CD4-positive, alpha-beta T cell treated with Interleukin-21 for 1 hour (primary cell): ENCODE measurements at regions not wholly inside any gene's neighbourhood (a gene's known extent, or its start where the extent isn't known, plus 50 kb on each side); places are given as distances from the start of the nearest gene placed in this dataset.

Experiments
- DNase-seq: peaks from one replicate; pipeline ENCODE4 v3.0.0-alpha.2; 2020

GRCh38 chr2:217149087-217149660 lies 289.3 kb upstream of the TNP1 start:
- no peak for DNase-seq

GRCh38 chr2:217147818-217148217 lies 288.0 kb upstream of the TNP1 start:
- no peak for DNase-seq

GRCh38 chr2:217146956-217147355 lies 287.1 kb upstream of the TNP1 start:
- DNase-seq, result no peak

GRCh38 chr2:217142649-217143266 lies 282.9 kb upstream of the TNP1 start:
- no peak for DNase-seq

- DNase-seq, result no peak
Observed at GRCh38 chr2:217138284-217138683, 278.4 kb upstream of the TNP1 start.

- DNase-seq, result no peak
Observed at GRCh38 chr2:217127744-217128143, 267.9 kb upstream of the TNP1 start.

- no peak for DNase-seq
Observed at GRCh38 chr2:217125014-217125413, 265.1 kb upstream of the TNP1 start.

- no peak for DNase-seq
Observed at GRCh38 chr2:217124050-217124449, 264.2 kb upstream of the TNP1 start.

- DNase-seq, result no peak
Observed at GRCh38 chr2:217121565-217121964, 261.7 kb upstream of the TNP1 start.

GRCh38 chr2:217120429-217120828 lies 260.6 kb upstream of the TNP1 start:
- DNase-seq, result no peak

- DNase-seq, result no peak
Observed at GRCh38 chr2:217118559-217119284, 258.9 kb upstream of the TNP1 start.

GRCh38 chr2:217117523-217117922 lies 257.7 kb upstream of the TNP1 start:
- DNase-seq, result no peak

GRCh38 chr2:217116610-217117009 lies 256.7 kb upstream of the TNP1 start:
- DNase-seq, result no peak

- DNase-seq, result no peak
Observed at GRCh38 chr2:217114117-217114516, 254.3 kb upstream of the TNP1 start.

- no peak for DNase-seq
Observed at GRCh38 chr2:217113491-217113890, 253.6 kb upstream of the TNP1 start.

GRCh38 chr2:217110550-217110949 lies 250.7 kb upstream of the TNP1 start:
- DNase-seq, result no peak

GRCh38 chr2:217108575-217109027 lies 248.7 kb upstream of the TNP1 start:
- DNase-seq, result no peak

GRCh38 chr2:217108086-217108485 lies 248.2 kb upstream of the TNP1 start:
- DNase-seq, result no peak

GRCh38 chr2:217107480-217107879 lies 247.6 kb upstream of the TNP1 start:
- DNase-seq, result no peak

GRCh38 chr2:217106650-217107014 lies 246.8 kb upstream of the TNP1 start:
- DNase-seq, result no peak

GRCh38 chr2:217105733-217106649 lies 246.1 kb upstream of the TNP1 start:
- DNase-seq, result no peak

GRCh38 chr2:217103752-217104545 lies 244.1 kb upstream of the TNP1 start:
- no peak for DNase-seq
